ENCODE measurements at regions not wholly inside any gene's neighbourhood (a gene's known extent, or its start where the extent isn't known, plus 50 kb on each side); places are given as distances from the start of the nearest gene placed in this dataset.
A peak's percentile ranks its signal among the peaks of the same experiment; 100 is the strongest.

DNA sequence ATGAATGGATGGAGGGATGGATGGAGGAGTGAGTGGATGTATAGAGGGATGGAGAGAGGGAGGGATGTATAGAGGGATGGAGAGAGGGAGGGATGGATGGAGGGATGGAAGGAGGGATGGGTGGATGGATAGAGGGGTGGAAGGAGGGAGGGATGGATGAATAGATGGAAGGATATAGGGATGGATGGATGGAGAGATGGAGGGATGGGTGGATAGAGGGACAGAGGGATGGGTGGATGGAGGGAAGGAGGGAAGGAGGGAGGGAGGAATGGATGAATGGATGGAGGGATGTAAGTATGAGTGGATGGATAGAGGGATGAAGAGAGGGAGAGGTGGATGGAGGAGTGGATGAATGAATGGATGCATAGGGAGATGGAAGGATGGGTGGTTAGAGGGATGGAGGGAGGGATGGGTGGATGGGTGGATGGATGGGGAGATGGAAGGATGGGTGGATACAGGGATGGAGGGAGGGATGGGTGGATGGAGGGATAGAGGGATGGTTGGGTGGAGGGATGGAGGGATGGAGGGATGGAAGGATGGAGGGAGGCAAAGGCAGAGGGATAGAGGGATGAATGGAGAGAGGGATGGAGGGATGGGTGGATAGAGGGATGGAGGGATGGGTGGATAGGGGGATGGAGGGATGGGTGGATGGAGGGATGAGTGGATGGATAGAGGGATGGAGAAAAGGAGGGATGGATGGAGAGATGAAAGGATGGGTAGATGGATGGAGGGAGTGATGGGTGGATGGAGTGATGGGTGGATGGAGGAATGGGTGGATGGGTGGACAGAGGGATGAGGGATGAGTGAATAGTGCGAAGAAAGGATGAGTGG, 313.8 kb downstream of the UACA start:
- no peak for DNase-seq (ENCODE audit: low spot score)

DNA sequence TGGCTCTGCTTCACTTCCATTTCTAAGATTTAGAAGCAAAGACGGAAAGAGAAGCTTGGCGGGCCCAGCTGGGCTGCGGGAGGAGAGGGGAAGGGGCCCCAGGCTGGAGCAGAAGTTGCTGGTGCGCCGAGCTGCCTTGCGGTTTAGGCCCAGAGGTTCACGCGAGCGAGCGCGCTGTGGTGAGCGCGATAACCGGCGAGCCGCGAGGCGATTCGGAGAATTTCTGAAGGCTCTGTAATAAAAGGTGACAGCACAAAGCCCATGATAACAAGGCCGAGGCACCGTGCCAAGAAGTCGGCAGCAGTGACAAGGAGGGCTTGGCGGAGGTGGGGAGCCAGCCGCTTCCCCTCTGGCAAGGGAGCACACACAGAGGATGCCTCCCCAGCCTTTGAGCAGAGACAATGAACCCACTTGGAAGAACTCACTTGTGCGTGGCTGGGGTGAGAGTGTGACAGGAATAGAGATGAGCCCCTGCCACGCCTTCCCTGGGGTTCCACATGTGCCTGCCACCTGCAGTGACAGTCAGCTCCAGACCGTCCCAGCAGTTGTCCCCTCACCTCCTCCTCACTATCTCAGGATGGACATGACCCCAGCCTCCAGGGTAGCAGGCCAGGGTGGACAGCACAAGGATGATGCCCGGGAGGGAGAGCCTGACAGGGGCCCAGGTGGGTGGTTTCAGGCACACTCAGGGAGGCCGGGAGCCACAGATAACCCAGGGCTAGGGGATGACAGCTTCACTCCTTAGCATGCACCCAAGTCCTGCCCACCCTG, 315.2 kb downstream of the UACA start:
- no peak for DNase-seq (ENCODE audit: low spot score)

GRCh38 chr15:70447521-70447920, 315.8 kb downstream of the UACA start:
- no peak for DNase-seq (ENCODE audit: low spot score)

DNA sequence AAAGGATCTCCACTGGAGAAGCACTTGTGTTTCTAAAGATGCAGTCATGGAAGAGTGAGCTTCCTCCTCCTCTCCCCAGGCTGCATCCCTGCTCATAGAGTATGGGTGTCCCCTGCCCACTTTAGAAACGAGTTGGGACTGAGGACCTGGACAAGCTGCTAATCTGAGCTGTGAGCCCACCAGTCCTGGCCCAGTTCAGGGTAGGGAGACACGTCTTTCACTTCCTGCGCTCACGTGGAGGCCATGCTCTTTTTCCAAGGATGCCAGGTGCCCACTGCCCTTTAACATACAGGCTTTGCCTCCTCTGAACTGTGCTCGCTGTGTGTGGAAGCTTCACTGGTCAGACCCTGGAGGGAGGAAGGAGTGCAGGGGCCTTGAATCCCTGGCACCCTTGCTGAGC, 316.3 kb downstream of the UACA start:
- DNase-seq (ENCODE audit: low spot score) = no peak

DNA sequence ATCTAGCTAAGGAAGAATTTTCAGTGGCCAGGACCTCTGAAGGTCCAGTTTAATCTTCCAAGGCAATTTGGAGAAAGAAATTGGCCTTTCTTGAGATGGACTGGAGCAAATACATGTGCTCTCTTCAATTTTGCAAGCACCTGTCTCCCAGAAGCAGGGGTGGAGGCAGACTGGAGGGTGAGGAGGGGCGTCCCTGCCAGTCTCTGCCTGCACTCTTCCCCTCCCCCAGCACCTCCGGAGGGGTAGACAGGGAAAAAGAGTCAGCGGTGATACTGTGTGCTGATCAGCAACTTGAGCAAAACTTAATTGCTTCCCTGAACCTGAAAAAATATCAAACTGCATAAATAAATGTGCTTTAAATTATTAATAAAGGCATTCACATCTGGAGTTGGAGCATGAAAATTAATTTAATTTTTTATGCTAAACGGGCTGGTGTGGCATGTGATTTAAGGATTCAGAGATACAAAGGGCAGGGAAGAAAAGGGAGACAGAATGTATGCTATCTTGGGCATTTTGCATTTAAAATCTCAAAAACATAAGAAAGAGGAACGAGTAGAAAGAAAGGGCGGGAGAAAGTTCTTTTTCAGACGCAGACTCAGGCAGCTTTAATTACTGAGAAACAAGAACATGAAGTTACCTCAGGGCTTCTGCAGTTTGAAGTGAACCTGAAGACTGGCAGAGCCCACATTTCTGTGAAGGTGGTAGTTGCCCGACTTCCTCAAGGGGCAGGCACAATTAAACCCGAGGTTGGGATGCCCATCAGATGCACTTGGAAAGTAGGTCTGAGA, 319.7 kb downstream of the UACA start:
- DNase-seq (ENCODE audit: low spot score) = no peak

GRCh38 chr15:70442616-70443321, 320.6 kb downstream of the UACA start:
- no peak for DNase-seq (ENCODE audit: low spot score)

GRCh38 chr15:70442211-70442610, 321.1 kb downstream of the UACA start:
- DNase-seq (ENCODE audit: low spot score) = no peak

DNA sequence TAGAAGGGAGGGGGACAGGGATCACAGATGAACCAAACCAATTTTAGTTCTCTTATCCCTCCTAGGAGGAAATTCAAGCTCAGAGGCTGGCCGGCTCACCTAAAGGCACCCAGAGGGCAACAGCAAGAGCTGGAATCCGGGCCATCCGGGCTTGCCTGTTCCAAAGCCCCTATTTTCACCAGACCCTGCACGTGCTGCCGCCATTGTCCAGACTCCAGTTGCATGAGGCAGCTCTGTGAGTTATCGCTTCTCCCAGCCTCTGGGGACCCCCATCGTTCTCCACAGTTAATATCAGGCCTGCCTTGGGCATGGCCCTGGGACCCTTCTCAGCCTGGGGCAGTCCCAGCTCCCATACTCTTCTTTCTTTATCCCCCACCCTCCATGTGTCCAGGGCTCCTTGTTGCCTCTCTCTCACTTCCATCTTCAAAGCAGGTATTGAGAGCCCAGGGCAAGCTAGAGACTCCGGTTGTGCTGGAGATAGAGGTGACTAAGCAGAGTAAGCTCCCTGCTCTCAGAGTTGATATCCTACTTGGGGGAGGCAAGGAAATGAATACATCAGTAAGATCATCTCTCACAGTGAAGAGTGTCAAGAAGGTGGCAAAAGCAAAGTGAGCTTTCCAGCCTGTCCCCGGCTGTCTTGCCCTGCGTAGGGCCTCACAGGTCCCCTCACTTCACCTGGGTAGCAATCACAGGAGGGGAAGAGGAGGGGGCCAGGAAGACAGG, 322.8 kb downstream of the UACA start:
- DNase-seq (ENCODE audit: low spot score) = no peak

DNA sequence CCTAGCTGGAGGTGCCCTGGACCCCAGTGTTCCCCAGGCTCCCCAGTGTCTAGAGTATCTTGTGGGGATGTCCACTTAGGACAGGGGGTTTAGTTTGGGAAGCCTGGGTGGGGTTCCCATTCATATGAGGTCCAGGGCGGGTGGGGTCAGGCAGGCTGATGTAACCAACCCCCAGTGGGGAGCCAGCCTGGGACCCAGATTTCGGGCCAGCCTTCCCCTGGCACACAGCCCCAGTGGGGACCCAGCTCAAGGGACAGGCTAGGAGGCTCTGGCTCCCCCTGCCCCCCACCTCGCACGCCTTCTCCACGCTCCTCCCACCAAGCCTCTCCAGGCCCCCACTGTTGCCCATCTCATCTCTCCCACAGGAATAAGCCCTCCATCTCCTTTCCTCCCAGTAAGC, 323.5 kb downstream of the UACA start:
- no peak for DNase-seq (ENCODE audit: low spot score)

DNA sequence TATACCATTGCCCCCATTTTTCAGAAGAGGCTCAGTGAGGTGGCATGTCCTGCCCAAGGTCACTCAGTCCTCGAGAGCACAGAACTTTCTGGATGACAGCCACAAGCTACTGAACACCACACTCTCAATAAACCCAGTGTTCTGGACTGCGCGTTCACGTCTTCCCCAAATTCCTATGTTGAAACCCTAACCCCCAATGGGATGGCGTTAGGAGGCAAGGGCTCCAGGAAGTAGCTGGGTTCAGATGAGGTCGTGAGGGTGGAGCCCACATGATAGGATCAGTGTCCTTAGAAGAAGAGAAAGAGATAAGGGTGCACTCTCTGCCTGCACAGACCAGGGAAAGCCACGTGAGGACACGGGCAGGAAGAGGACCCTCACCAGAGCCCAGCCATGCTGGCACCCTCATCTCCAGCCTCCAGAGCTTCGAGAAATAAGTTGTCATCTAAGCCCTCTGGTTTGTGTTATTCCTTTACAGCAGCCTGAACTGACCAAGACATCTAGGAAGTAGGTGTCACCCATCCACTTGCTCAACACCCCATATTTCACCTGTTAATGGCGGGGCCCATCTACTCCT, 324.0 kb downstream of the UACA start:
- DNase-seq (ENCODE audit: low spot score) = no peak

DNA sequence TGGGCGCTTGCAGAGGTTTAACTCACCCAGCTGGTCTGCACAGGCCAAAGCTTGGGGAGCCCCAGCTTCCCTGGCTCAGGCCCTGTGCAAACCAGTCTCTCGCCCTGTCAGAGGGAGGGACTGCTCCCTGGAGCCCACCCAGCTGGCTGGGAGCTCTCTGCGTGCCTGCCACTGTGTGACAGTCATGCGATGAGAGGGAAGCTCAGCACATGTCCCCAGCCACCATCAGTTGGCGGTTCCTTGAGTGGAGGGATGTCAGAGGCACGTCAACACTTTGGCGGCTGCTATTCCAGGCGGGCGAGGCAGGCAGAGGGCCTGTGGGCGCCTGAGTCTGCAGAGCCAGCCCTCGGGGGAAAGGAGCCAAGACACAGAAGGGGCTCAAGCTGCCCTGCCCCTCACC, 324.6 kb downstream of the UACA start:
- no peak for DNase-seq (ENCODE audit: low spot score)

DNA sequence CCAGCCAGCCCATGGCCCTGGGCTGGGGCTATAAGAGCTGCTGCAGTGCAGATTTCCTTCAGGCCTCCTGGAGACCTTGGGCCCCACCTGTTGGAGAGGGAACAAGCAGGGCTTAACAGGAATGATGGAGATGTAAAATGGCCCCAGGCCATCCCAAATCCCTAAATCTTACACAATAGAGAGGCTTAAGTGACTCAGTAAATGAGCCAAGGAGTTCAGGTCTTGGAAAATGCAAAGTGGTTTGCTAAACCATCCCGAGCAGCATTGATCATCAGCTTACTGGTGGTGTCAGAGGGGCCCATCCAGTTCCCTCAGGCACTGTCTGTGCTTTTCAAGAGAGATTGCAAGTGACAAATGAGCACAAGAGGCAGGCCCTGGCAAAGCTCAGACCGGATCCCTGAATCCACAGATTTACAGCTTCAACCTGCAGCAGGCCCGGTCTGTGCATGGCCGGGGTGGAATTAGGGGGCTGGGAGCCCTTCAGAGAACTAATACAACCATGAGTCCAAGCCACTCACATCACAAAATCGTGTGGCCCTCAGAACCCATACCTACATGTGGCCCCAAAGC, 325.4 kb downstream of the UACA start:
- no peak for DNase-seq (ENCODE audit: low spot score)

- DNase-seq (ENCODE audit: low spot score) = no peak
Observed at GRCh38 chr15:70437089-70437488, 326.3 kb downstream of the UACA start.

GRCh38 chr15:70436428-70436827, 326.9 kb downstream of the UACA start:
- no peak for DNase-seq (ENCODE audit: low spot score)

- DNase-seq (ENCODE audit: low spot score) = no peak
Observed at GRCh38 chr15:70435872-70436271, 327.5 kb downstream of the UACA start.

DNA sequence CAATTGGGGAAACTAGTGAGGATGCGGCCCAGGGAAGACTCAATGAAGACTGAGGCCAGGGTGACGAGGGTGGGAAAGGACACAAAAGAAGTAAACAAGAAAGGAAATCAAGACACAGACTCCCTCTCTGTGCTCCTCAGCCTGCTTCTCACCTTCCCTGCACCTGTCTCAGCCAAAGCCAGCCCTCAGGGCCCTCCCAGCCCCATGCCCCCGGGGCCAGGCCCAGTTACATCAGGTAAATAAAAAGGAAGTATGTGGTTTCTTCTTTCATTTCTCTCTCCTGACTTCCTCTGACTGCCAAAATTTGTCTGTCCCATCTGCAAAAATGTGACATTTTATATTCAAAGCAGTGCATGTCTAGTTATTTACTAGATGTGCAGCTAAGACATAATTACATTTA, 328.0 kb downstream of the UACA start:
- DNase-seq (ENCODE audit: low spot score) = no peak

DNA sequence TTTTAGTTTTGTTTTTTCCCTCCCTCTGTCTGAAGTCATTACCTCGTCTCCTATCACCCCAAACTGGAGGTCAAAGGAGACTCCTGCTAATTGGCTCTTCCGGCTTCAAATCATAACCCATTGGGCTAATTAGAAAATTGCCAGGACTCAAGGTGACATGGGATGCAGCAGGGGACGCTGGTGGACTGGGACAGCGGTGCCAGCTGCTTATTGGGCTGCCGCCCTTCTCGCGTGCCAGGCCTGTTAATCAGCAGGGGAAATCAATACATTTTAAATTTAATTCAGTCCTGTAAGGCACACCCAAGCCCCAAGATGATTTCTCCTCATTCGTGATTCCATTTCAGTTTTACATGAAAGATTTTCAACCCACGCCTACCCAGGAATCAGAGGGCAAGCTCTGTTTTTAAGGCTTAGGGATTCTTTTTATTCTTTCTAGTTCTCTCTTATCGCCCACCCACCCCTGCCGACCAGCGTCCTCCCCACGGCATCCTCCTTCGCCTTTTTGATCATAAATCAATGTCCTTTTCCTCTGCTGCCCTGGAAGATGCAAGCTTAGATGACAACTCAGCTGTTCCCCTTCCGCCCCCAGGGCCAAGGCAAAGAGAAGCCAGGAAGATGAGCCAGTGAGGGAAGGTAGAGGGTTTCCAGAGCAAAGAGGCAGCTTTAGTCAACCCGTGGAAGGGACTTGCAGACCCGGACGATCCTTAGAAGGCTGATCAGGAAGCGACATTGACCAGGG, 329.6 kb downstream of the UACA start:
- peak; percentile 43 for DNase-seq (ENCODE audit: low spot score)

- DNase-seq (ENCODE audit: low spot score) = peak; percentile 47
Observed at GRCh38 chr15:70432924-70433495, 330.3 kb downstream of the UACA start.

- DNase-seq (ENCODE audit: low spot score) = no peak
Observed at GRCh38 chr15:70431854-70432253, 331.5 kb downstream of the UACA start.
